Hepatocyte (in vitro differentiated cells): ENCODE measurements at regions not wholly inside any gene's neighbourhood (a gene's known extent, or its start where the extent isn't known, plus 50 kb on each side); places are given as distances from the start of the nearest gene placed in this dataset.
A peak's percentile ranks its signal among the peaks of the same experiment; 100 is the strongest.

ENCODE experiments used
- DNase-seq: peaks from one replicate; pipeline ENCODE4 v3.0.0-alpha.2; 2016; ENCODE audit warnings: low spot score
- H2AFZ ChIP-seq: fragments of 200-600 bp; sonication (generic); 2 replicates; pipeline ENCODE4 v1.6.0; 2016; ENCODE audit warnings: antibody characterized with exemption, mild to moderate bottlenecking
- H3K27ac ChIP-seq: fragments of 200-600 bp; sonication (generic); 2 replicates; pipeline ENCODE4 v1.5.1; 2016; ENCODE audit warnings: mild to moderate bottlenecking
- H3K27me3 ChIP-seq: fragments of 200-600 bp; sonication (generic); 2 replicates; pipeline ENCODE4 v1.6.1; 2016
- H3K36me3 ChIP-seq: fragments of 200-600 bp; sonication (generic); replicated peaks from 2 replicates; pipeline ENCODE4 v1.5.1; 2016; ENCODE audit warnings: low read depth; ENCODE audit not compliant: insufficient read depth
- H3K4me1 ChIP-seq: fragments of 200-600 bp; sonication (generic); 2 replicates; pipeline ENCODE4 v1.5.1; 2016; ENCODE audit warnings: mild to moderate bottlenecking, moderate library complexity; ENCODE audit not compliant: insufficient read depth
- H3K4me2 ChIP-seq: fragments of 200-600 bp; sonication (generic); 2 replicates; pipeline ENCODE4 v1.6.0; 2016
- H3K4me3 ChIP-seq: fragments of 200-600 bp; sonication (generic); 2 replicates; pipeline ENCODE4 v1.5.1; 2016; ENCODE audit warnings: mild to moderate bottlenecking
- H3K79me2 ChIP-seq: fragments of 200-600 bp; sonication (generic); 2 replicates; pipeline ENCODE4 v1.6.0; 2017; ENCODE audit warnings: mild to moderate bottlenecking
- H3K9me2 ChIP-seq: fragments of 200-600 bp; sonication (generic); replicated peaks from 2 replicates; pipeline ENCODE4 v1.6.0; 2017; ENCODE audit warnings: mild to moderate bottlenecking; ENCODE audit not compliant: insufficient read depth
- H3K9me3 ChIP-seq: fragments of 200-600 bp; sonication (generic); 2 replicates; pipeline ENCODE4 v1.5.1; 2016; ENCODE audit warnings: low read depth, mild to moderate bottlenecking
- H4K20me1 ChIP-seq: fragments of 200-600 bp; sonication (generic); 2 replicates; pipeline ENCODE4 v1.6.0; 2016; ENCODE audit warnings: mild to moderate bottlenecking; ENCODE audit not compliant: insufficient read depth, poor library complexity, severe bottlenecking
- EZH2 ChIP-seq: fragments of 200-600 bp; sonication (generic); IDR thresholded peaks from 2 replicates; pipeline ENCODE4 v1.6.1; 2016; ENCODE audit warnings: antibody characterized with exemption, mild to moderate bottlenecking, borderline replicate concordance
- EZH2phosphoT487 ChIP-seq: fragments of 200-600 bp; sonication (generic); IDR thresholded peaks from one replicate; pipeline ENCODE4 v1.6.1; 2018; ENCODE audit warnings: antibody characterized with exemption, mild to moderate bottlenecking, low read depth, moderate library complexity; ENCODE audit not compliant: unreplicated experiment, severe bottlenecking
- WGBS: methylation state at CpG from one replicate; pipeline ENCODE4 v1.1.6; 2016; ENCODE audit warnings: low lambda C conversion rate; ENCODE audit errors: missing lambda C conversion rate; 5-methylcytosine and 5-hydroxymethylcytosine counted together
- TF ChIP-seq, protein P1 (sequence below): fragments of 200-600 bp; sonication (generic); IDR thresholded peaks from 2 replicates; pipeline ENCODE4 v1.5.1; 2016; ENCODE audit warnings: antibody characterized with exemption, mild to moderate bottlenecking; ENCODE audit not compliant: poor library complexity

DNA sequence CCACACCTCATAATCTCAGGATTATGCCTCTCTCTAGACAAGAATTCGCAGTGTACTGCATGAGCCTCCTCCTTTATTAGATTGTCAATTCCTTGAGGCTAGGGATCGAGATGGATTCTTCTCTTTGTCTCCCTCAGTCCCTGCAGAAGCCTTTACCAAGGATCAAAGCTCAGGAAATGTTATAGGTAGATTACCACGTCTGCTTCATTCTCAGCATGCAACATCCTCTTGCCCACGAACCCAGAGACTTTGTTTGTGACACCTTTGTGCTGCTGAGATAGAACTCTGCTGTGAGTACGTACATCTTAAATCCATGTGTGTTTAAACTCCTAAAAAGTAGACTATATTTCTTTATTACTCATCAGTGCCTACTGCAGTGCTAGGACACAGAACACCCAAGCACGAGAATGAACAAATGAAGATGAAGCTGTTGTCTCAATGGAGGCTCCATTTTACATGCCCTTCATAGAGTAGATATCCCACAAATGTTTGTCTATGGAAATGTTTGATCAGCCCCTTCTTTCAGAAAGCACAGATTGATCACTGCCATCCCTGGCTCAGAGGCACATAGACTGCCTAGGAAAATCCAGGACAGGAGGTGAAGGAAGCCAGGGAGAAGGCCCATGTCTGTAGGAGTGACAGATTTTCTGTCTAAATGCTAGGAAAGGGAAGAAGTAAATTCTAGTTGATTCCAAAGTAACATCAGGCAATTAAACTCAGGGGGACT lies 98.8 kb upstream of the KLHL29 start:
- Histone ChIP-seq H3K36me3 (no peaks in the 10 kb centered on the region), H3K9me2 (no peaks in the 10 kb centered on the region), H3K4me2 (no peak overlapping the region), H3K79me2 (no peaks in the 10 kb centered on the region), H4K20me1 (no peaks in the 10 kb centered on the region), H3K27ac (peak overlapping the region; percentile 74), H3K4me3 (no peak overlapping the region), H3K9me3 (no peaks in the 10 kb centered on the region), H3K4me1 (peaks cover 19% of the 10 kb centered on the region), H2AFZ (no peak overlapping the region), H3K27me3 (no peaks in the 10 kb centered on the region)
- TF ChIP-seq EZH2phosphoT487 = no peak
- no peak for TF ChIP-seq EZH2
- TF ChIP-seq, protein P1, sequence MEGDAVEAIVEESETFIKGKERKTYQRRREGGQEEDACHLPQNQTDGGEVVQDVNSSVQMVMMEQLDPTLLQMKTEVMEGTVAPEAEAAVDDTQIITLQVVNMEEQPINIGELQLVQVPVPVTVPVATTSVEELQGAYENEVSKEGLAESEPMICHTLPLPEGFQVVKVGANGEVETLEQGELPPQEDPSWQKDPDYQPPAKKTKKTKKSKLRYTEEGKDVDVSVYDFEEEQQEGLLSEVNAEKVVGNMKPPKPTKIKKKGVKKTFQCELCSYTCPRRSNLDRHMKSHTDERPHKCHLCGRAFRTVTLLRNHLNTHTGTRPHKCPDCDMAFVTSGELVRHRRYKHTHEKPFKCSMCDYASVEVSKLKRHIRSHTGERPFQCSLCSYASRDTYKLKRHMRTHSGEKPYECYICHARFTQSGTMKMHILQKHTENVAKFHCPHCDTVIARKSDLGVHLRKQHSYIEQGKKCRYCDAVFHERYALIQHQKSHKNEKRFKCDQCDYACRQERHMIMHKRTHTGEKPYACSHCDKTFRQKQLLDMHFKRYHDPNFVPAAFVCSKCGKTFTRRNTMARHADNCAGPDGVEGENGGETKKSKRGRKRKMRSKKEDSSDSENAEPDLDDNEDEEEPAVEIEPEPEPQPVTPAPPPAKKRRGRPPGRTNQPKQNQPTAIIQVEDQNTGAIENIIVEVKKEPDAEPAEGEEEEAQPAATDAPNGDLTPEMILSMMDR = no peak
- DNase-seq = no peak
- WGBS = 62% methylated on average over 6 of the region's 6 CpGs

- peak overlapping the region; percentile 74 for H3K27ac ChIP-seq
- H3K4me1 ChIP-seq = peaks cover 19% of the 10 kb centered on the region
- peak overlapping the region; percentile 18 for H3K4me2 ChIP-seq
- no peaks in the 10 kb centered on the region for H3K36me3 ChIP-seq
- TF ChIP-seq EZH2phosphoT487 = no peak
- TF ChIP-seq EZH2 = no peak
- TF ChIP-seq, protein P1 = no peak
- 48% methylated on average over 6 of the region's 6 CpGs for WGBS
- DNase-seq = peak; percentile 39
- no peak overlapping the region for H2AFZ ChIP-seq
- H3K79me2 ChIP-seq = no peaks in the 10 kb centered on the region
- H3K4me3 ChIP-seq = no peak overlapping the region
- no peaks in the 10 kb centered on the region for H3K9me2 ChIP-seq
- no peaks in the 10 kb centered on the region for H3K9me3 ChIP-seq
- no peaks in the 10 kb centered on the region for H4K20me1 ChIP-seq
- H3K27me3 ChIP-seq = no peaks in the 10 kb centered on the region
Measured at GRCh38 chr2:23286758-23287704, 97.9 kb upstream of the KLHL29 start.

DNA sequence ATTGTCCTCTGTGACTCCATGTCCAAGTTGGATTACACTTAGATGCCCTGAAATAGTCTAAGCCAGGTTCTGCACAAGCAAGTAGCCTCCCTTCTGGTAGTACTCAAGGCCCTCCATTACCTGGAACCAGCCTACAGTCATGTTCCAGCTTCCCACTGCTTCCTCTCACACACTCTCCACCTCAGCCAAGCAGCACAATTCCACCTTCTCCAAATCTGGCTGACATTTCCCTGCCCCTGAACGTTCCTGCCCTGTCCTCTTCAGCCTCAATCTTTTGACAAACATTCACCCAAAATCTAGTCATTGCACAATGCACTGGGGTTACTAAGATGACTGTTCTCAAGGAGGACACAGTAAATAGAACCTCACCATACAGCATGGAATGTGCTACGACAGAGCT lies 95.3 kb upstream of the KLHL29 start:
- no peak for DNase-seq
- Histone ChIP-seq H2AFZ (no peak overlapping the region), H3K79me2 (no peaks in the 10 kb centered on the region), H3K36me3 (no peaks in the 10 kb centered on the region), H3K4me3 (no peak overlapping the region), H3K4me2 (no peak overlapping the region), H3K9me2 (no peaks in the 10 kb centered on the region), H3K27me3 (no peaks in the 10 kb centered on the region), H3K4me1 (peaks cover 19% of the 10 kb centered on the region), H4K20me1 (no peaks in the 10 kb centered on the region), H3K9me3 (no peaks in the 10 kb centered on the region), H3K27ac (no peak overlapping the region)
- TF ChIP-seq, protein P1 = no peak
- TF ChIP-seq EZH2 = no peak
- TF ChIP-seq EZH2phosphoT487 = no peak
- 70% methylated on average over 2 of the region's 2 CpGs for WGBS
